AG04449 (cell line): ENCODE measurements at regions not wholly inside any gene's neighbourhood (a gene's known extent, or its start where the extent isn't known, plus 50 kb on each side); places are given as distances from the start of the nearest gene placed in this dataset.

Experiments used
- CTCF ChIA-PET: fragments of 350-600 bp; formaldehyde crosslinking; extraction: SDS; loops from one replicate; lab custom pipeline; 2021; ENCODE audit warnings: antibody characterized with exemption; lab: Yijun Ruan, JAX
- POLR2A ChIA-PET: fragments of 400-600, 350-600 bp; formaldehyde crosslinking; extraction: SDS; loops from one replicate; lab custom pipeline; 2020; ENCODE audit warnings: antibody characterized with exemption, inconsistent platforms; lab: Yijun Ruan, JAX
- DNase-seq: peaks from one replicate; pipeline ENCODE4 v3.0.0-alpha.2; 2010; ENCODE audit warnings: low read depth, low spot score
- H3K4me3 ChIP-seq: 2 replicates; pipeline ENCODE4 v1.5.1; 2011; ENCODE audit warnings: low read depth, mild to moderate bottlenecking, control low read depth, low read length
- CTCF ChIP-seq: IDR thresholded peaks from one replicate; pipeline ENCODE4 v1.5.1; 2011; ENCODE audit warnings: mild to moderate bottlenecking, moderate library complexity, low read length, control low read depth, inconsistent platforms; ENCODE audit not compliant: insufficient read depth; ENCODE audit errors: missing control alignments

DNA sequence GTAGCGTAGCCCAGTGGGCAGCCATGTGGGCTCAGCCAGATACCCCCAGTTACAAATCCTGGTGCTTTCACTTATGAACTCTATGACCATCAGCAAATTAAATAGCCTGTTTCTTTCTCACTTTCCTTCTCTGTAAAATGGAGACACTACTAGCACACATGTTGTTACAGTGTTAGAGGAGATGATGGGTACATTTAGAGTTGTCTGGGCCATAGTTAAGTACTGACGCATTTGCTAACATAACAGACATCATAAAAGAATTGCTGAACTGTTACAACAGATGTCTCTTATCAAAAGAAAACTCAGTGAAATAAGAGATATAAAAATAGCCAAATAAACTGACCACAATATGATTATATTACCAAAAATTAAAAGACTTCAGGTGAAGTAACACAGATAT lies 69.9 kb upstream of the DOK5 start:
- H3K4me3 ChIP-seq: no peak overlapping the region
- DNase-seq: no peak
- CTCF ChIA-PET: no interaction called here
- TF ChIP-seq CTCF: no peak
- POLR2A ChIA-PET: no interaction called here

DNA sequence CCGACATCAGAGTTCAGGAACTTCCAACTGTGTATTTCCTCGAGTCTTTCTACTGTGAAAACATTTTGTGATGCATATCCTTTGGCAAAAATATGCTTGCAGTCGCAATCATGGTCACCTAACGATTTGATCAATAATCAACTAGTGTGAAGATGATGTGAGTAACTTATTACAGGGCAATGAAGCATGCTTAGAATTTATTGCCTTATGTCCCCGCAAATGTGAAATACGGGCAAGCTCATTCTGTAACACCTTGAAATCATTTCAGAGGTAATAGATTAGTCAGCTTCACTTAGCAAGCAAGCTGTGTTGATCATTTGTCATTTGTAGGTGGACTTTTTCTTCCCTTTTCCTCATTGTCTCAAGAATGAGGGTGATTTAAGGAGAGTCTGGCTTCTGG lies 67.9 kb upstream of the DOK5 start:
- ChIA-PET POLR2A (no interaction called here), CTCF (no interaction called here)
- no peak for DNase-seq
- no peak for TF ChIP-seq CTCF
- H3K4me3 ChIP-seq: no peak overlapping the region

DNA sequence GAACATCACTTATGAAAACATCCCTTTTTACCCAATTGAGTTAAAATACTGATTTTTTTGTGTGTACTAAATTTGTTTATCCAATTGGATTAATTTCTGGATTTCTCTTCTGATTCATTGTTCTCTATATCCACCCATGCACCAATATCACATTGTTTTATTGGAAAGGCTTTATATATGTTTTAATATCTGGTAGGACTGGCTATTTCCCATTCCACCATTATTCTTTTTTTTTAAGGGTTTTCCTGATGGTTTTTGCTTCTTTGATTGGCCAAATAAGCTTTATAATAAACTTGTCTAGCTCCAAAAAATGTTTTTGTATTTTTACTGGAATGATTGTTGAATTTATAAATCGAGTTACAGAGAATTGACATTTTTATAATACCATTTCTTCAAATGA lies 59.4 kb upstream of the DOK5 start:
- no peak for TF ChIP-seq CTCF
- ChIA-PET CTCF (no interaction called here), POLR2A (no interaction called here)
- no peak overlapping the region for H3K4me3 ChIP-seq
- DNase-seq: no peak

DNA sequence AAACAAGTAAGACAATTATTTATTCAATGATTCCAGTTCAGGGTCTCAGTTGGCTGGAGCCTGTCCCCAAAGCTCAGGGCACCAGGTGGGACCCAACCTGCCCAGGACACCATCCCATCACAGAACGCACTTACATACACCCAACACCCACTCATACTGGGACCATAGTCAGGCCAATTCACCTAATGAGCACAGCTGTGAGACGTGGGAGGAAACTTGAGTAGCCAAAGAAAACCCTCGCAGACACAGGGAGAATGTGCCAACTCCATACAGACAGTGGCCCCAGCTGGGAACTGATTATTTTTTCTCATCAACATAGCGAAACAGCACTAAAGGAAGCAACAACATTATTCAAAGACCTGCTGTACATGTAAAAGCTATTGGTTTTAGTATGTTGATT lies 58.6 kb upstream of the DOK5 start:
- no peak overlapping the region for H3K4me3 ChIP-seq
- CTCF ChIA-PET: no interaction called here
- POLR2A ChIA-PET: no interaction called here

GRCh38 chr20:54419531-54419930 lies 55.9 kb upstream of the DOK5 start:
- no peak for TF ChIP-seq CTCF
- ChIA-PET CTCF (no interaction called here), POLR2A (no interaction called here)
- DNase-seq: no peak
- no peak overlapping the region for H3K4me3 ChIP-seq

More for the DNA sequence above, 58.6 kb upstream of the DOK5 start:
- TF ChIP-seq CTCF: no peak
- DNase-seq: no peak
